Stimulated activated CD8-positive, alpha-beta memory T cell treated with anti-CD3 and anti-CD28 coated beads, Interleukin-7, amount 100 ng/mL, for 24 hours (primary cell): ENCODE measurements at regions not wholly inside any gene's neighbourhood (a gene's known extent, or its start where the extent isn't known, plus 50 kb on each side); places are given as distances from the start of the nearest gene placed in this dataset.
"Not testable (repeated sequence)": the region's sequence is repeated elsewhere in the genome, so short reads cannot be mapped to it uniquely, and the experiment has no call there.

Source experiments
- DNase-seq: peaks from one replicate; pipeline ENCODE4 v3.0.0-alpha.2; 2020; ENCODE audit warnings: low read depth

DNA sequence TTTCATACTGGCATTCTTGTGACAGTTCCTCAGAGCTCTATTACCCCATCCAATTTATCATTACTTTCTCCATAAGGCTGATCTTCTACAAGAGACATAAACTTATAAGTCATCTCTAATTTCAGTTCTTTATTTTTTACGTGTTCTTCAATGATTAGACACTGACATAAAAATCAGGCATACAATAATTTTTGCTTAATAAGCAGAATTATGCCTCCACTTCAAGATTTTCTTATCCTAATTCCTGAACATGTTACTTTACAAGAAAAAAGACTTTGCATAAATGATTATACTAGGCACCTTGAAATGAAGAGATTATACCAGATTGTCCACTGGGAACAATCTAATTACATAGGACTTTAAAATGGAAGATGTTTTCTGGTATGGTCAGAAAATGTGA is 1304.5 kb upstream of the SLC39A10 start:
- no peak for DNase-seq

DNA sequence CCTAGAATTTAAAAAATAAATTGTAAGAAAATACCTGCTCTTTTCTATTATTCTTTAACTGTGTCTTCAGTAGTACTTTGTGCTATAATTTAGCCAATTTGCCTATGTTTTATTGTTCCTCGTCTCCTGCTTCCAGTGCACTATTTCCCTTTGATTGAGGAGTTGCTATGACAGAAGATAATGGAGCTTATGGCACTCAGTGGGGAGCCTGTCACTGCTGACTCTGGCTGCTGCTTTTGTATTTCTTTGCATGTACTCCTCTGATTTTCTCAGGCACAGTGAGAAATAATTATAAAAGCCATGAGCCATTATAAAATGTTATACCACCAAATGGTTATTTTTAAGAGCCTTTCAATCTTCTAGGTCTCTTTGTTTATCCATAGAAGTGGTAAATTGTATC is 1310.8 kb upstream of the SLC39A10 start:
- no peak for DNase-seq

DNA sequence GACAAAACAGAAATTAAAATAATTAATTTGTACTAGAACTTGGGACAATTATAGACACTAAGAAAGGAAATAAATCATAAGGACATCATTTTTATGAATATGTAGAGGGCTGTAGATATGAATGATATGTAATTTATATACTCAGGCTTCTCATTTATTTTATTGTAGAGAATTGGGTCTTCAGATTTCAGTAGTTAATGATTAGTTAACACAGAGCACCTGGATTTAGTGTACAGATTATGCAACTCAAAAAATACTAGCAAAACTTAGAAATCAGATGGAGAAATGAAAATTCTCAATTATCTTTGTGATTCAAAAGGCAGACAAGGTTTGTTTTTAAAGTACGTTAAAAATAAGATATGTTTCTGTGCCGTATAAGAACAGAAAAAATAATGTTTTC is 1311.7 kb upstream of the SLC39A10 start:
- DNase-seq: no peak

DNA sequence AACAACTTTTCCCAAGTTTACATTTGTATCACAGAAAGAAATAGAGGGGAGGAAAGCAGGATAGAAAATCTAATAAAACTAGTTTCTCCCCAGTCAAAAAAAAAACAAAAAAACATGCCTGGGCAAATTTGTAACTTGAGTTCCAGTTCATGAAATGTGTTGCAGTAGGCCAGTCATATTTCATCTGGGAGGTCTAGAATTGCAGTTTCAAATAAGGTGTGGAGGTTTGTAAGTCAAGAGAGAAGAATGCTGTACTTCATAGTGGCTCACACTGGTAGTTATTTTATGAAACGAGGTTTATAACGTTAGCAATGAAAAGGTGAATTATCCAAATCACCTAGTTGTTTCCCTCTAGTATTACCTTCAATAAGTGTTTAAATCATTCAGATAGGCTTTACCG is 1313.9 kb upstream of the SLC39A10 start:
- DNase-seq: no peak

DNA sequence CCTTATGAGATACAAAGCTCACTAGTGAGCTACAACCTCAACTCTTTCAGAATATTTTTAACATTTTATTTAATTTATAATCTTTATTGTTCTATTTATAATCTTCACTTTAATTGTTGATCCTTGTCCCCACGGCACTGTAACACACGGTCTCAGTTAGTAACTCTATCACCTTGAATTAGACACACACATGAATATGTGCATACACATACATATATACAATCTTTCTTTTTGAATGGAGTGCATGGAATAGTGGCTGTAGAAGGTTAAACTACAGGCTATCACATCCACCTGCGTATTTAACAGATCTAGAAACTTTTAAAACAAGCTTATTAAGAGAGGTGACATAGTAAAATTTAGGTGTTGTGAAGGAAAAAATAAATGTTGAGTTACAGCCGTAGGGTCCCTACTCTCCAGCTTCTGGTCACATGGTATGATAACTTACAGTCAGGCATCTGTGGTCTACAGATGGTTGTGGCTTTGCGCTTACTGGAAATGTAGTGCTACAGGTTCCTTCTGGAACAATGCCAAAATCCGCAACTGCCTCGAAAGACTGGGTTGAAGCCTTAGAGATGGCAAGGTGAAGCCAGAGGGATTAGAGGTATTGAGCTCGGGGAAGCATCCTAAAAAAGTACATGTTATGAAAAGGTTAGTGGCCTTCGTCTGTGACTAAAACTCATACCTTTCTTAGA is 1324.1 kb upstream of the SLC39A10 start:
- no peak for DNase-seq

DNA sequence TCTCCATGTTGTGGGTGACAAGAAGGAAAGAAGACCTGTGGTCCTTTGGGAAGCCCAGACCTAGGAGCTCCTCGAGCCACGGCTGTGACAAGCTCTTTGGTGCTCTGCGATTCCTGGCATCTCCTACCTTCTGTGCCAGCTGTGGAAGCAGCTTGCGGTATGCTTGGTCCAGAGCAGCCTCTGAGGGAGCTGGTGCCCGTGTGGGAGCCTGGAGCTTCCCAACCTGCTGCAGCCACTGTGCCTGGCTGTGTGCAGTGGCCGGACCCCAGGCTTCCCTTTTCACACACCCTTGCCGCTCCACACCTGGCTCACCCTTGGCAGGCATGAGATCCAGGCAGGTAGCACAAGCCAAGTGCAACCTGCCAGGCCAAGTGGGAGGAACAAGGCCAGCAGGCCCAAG is 1328.6 kb upstream of the SLC39A10 start:
- no peak for DNase-seq

DNA sequence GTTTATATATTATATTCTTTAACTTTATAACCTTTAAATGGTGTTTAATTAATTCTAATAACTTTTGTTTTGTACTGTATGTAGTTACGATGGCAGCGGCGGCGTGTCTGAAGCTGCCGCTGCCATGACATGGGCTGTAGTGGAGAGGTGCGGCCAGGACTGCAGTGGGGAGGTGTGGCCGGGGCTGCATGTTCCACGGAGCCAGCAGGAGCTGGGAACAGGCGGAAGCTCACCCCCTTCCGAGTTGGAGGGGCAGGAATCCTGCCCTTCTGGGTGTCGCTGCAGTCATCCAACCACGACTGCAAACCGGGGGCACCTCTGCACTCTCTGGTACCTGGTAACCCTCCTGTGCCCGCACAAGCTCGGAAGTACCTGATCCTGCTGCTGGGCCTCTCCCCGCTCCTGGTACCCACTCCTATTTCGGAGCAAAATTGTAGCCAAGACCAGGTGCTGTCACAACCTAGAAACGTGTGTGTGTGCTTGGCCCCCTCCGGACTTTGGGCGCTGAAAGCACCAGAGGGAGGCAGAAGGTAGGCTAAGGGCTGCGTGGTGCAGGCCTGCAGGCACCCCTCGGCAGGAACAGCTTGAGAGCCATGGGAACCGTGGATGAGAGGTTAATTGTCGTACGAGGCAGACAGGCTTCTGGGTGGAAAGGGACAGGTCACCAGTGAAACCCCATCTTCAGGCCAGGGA is 1329.7 kb upstream of the SLC39A10 start:
- no peak for DNase-seq

DNA sequence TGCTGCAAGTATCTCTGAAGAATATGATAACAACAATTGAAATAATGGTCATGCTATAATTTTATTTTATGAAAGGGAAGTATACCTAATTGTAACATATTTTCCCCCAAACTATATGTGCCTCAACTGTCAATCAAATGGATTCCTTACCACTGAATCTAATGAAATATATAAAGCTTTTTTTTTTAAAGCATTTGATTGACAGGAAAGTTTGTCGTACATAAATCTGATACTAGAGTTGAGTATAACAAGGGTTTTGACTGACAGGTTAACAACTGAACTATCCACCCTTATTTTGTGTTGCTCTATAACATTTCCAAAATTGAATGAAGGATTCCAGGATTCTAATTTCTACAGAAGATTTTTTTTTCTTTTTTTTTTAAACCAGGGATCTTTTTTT is 1333.3 kb upstream of the SLC39A10 start:
- DNase-seq: no peak

DNA sequence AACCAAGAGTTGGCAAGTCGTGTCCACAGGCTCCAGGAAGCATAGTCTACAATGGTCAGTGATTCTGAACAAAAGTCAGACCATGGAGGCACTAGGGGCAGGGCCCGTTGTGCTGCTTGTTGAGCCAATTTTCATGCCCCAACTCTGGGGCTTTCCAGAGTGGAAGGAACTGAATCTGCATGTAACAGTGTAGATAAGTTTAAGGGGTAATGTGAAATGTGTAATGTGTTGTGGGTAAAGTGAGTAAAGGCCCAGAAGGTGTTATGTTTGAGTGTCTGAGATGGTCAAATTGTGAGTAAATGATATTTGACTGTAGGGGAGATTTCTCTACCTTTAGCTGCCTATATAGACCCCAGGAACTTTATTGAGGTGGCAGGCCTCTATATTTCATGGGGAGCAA is 1336.5 kb upstream of the SLC39A10 start:
- DNase-seq: no peak

DNA sequence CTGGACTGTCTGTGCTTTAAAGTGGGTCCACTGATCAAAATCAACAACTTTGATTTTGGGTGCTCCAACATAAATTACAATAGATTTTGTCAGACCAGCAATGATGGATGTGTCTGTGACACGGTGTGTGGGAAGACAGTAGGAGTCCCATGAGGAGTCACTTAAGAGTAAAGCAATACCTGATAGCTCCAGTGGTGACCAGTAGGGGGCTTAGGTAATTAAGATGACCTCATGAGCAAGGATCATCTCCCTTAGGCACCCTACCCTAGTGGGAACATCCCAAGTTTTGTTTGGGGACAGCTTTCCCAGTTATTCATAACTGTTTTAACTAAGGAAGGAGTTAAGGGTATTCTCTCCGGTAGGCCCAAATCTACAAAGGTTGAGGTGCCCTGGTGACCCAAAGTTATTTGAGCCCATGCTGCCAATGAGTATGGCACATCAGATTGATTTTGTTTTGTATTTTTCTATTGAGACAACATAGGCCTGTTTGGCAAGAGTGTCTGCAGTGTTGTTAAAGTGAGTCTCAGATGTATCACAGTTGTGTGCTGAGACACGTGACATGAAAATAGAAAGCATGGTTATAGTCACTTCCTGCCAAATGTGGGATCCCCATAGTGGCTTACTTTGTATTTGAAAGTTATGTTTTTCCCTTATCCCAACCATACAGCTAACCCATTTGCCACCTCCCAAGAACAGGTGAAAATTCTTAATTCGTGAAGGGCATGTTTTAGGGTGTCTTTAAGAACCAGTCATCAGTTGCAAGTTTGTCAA is 1337.6 kb upstream of the SLC39A10 start:
- no peak for DNase-seq

DNA sequence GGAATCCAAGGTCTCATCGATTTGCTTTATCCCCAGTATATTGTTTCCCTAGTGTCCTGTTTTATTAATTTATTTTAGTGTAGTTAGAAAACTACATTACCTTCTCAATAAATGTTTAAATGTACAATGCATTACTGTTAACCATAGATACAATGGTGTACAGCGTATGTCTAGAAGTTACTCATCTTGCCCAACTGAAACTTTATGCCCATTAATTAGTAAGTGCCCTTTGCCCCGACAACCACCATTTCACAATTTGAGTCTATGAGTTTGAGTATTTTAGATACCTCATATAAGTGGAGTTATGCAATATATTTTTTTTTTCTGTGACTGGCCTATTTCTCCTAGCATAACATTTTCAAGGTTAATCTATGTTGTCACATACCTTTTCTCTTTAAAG is 1343.0 kb upstream of the SLC39A10 start:
- no peak for DNase-seq

DNA sequence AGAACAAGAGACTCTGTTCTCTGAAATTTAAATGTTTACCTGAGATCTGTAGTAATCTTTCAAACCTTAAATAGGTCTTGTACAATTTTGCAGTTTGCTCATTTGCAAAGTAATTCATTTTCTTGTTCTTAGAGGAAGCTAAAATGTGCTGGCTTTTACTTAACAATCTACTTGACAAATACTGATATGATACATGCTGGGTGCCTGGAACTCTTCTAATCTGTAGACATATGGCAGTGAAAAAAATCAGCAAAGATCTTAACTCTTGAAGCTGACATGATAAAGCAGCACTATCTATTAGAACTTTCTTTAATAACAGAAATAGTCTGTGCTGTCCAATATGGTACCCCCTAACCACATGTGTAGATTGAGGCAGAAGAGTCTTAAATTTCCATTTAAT is 1352.8 kb upstream of the SLC39A10 start:
- DNase-seq: no peak

DNA sequence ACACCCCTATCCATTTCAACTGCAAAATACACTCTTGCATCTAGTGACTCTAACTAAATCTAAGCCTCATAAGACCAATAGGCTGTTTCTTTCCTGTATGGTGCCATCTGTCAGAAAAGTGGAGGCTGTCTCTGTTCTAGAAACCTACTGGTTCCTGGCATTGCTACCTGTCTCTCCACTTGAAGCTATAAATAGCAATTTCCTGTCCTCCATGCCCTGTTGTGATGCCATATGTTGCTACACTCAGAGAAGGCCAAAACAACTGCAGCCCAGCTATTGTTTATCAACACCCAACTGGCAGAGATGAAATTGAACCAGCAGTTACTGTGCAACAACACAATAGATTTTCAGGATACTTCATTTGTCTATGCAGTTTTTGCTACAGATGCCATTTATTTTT is 1355.1 kb upstream of the SLC39A10 start:
- DNase-seq: no peak

DNA sequence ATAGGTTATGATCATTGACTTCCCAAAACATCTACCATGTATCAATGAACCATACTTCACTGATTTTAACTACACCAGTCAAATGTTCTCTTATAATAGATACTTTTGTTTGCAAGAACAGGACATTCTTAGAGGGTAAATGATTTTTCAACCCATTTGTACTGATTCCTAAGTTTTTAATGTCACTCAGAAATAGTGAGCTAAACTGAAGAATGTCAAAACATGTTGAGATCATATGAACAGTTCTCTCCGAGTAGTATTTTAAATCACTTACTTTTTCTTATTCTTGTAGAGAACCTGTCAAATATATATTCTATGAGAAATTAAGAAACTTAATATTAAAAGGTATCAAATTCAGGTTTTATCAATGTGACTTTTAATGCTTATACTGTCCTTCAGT is 1362.9 kb upstream of the SLC39A10 start:
- DNase-seq: no peak

DNA sequence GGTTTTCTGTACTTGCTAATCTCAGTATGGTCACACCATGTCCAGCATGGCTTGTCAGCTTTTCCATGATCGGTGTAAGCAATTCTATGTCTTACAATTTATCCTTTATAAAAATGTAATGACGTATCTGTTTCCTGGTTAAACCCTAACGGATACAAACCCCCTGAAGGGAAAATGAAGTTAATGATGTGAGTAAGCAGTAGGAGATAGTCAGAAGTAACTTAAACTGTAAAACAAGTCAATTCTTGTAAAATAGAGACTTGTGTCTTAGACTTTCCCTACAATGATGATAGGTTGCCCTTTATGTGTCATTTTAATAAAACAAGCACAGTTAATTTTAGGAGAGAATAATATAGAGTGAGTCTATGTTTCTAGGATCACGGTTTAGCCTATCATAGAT is 1365.9 kb upstream of the SLC39A10 start:
- DNase-seq: no peak

DNA sequence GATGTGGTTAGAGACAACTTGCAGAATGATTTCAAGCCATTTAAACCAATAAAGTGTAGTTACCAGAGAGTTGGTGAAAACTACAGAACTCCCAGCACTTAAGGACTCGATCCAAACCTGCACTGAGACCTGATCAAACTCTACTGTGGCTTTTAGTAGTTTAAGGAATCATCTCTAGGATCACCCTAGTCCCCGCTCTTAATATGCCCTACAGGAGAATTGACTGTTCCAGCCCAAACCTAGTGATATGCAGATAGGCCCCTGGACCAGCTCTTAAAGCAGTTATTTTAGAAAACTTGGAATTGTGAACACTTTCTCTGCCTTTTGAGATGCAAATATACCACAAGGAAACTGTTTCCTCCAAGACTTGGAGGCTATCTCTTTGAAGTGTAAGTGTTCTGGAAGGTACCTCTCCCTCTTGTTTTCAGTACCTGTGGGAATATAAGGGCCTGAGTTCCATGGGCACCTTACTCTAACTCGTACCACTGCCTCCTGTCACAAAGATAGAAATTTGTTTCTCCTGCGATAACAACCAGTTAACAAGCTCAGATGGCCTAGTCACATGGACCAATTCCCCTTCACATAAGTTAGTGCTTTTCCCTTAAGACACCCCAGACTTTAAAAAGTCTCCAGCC is 1367.2 kb upstream of the SLC39A10 start:
- DNase-seq: no peak

DNA sequence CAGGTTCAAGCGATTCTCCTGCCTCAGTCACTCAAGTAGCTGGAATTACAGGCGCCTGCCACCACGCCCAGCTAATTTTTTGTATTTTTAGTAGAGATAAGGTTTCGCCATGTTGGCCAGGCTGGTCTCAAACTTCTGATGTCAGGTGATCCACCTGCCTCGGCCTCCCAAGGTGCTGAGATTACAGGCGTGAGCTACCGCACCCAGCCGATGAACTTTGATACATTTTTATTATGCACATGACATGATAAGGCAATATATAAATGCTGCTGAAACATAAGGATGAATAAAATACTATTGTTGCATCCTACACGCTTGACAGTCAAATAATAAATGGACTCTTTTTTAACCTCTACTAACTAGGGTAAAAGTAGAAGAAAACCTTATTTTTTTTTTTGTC is 1380.4 kb upstream of the SLC39A10 start:
- not testable (repeated sequence) for DNase-seq

DNA sequence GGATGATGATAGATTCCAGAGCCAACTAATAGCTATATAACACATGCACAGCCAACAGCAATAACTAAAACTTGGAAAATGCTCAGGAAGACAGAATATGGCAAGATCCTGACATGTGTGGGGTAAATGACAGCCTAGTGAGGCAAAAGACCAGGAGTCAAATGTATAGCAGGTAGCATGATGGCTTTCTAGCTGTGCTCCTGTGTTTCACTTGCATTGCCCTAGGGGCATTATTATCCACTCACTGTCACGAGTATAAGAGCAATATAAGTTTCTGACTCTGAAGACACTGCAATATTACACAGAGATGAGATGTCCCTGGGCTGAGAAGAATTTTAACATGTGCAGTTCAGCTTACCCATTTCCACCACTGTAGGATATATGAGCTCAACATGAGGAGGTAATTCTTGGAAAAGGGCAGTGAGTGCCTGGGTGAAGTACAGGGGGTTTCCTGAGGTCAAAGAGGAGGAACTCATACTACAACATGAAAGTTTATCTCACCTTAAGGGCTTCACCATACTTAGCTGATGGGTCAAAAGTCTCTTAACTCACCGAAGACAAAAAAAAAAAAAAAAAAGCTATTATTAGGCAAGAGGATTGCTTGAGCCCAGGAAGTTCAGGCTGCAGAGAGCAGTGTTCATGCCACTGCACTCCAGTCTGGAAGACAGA is 1385.6 kb upstream of the SLC39A10 start:
- no peak for DNase-seq

DNA sequence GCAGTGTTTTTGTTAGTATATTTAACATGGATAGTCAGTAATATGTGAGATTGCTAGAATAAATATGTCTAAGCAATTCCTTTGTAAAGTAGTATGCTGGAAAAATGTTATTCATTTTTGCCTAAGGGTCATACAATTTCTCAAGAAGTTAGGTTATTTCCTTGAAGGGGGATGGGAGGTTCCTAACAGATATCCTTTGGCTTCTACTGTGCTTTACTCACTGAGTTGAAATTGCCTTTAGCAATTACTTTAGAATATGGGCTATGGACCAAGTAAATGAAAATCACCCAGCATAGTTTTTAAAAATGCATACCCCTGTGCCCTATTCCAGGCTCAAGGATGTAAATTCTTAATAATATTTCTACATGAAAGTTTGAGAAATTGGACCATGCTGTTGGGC is 1386.4 kb upstream of the SLC39A10 start:
- no peak for DNase-seq

DNA sequence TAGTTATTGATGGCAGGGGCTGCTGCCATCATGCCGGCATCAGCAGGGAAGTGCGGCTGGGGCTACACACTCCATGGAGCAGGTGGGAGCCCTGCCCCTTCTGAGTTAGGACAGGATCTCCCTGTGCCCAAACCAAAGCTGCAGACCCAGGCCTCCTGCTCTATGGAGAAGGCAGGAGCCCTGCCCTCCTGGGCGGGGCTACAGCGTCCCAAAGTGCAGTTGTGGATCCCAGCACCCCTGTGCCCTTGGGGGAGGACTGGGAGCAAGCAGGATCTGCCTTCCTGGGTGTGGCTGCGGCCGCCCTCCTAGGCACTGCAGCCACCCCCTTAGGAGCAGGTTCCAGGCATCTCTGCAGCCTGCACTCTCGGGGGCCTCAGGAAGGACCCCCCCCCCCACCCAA is 1392.4 kb upstream of the SLC39A10 start:
- no peak for DNase-seq

DNA sequence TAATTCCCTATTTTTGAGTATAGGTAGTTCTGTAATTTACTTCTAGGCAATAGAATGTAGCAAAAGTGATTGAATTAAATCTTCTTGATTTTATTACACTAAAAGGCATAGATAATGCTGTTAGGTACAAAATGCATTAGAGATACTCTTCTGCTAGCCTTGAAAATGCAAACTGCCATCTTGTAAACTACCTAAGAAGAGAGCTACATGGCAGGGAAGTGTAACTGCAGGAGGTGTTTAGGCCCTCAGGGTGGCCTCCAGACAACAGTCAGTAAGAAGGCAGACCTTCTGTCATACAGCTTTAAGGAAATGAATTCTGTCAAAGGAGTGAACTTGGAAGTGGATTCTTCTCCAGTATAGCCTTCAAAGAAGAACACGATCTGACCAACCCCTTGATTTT is 1396.8 kb upstream of the SLC39A10 start:
- DNase-seq: no peak

DNA sequence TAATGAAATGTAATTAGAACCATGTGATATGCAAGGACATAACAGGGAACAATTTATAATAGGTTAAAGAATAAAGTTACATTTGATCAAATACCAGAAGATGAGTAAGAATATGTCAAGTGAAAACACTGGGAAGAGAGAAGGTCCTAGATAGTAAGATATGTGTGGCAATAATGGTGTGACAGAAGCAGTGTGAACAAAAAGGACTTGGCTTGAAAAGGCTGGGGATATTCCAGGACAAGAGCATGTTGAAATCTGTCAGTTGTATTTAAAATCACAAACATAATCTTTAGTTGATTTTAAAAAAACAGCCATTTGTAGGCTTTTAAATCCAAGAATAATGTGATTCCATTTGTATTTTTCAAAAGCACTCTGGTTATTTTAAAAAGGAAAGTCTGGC is 1399.9 kb upstream of the SLC39A10 start:
- DNase-seq: no peak
